Left lung (tissue), 4 donors: ENCODE measurements at regions not wholly inside any gene's neighbourhood (a gene's known extent, or its start where the extent isn't known, plus 50 kb on each side); places are given as distances from the start of the nearest gene placed in this dataset.
A peak's percentile ranks its signal among the peaks of the same experiment; 100 is the strongest.

Experiments
- ATAC-seq: fragments of 200-7000 bp; cut with Tn5 transposase; one replicate; pipeline ENCODE4 v1.9.1; 2020; ENCODE audit warnings: moderate library complexity
- DNase-seq, 4 donors: peaks; one replicate each; pipeline ENCODE4 v3.0.0-alpha.2; 2013 to 2020
- H3K27ac ChIP-seq, 2 donors: fragments of 200-600 bp; sonication (generic) in 1 of 2; one replicate each; pipeline versions ENCODE4 v1.5.0 to v1.8.0; 2020 to 2021
- H3K27me3 ChIP-seq, 2 donors: fragments of 200-600 bp; sonication (generic) in 1 of 2; one replicate each; pipeline versions ENCODE4 v1.5.0 to v1.8.0; 2020 to 2021
- H3K36me3 ChIP-seq, 2 donors: fragments of 200-600 bp; sonication (generic) in 1 of 2; one replicate each; pipeline versions ENCODE4 v1.5.0 to v1.8.0; 2020 to 2021
- H3K4me1 ChIP-seq, 2 donors: fragments of 200-600 bp; one replicate each; pipeline ENCODE4 v1.8.0; 2021
- H3K4me3 ChIP-seq, 2 donors: fragments of 200-600 bp; sonication (generic) in 1 of 2; one replicate each; pipeline versions ENCODE4 v1.5.0 to v1.8.0; 2020 to 2021; ENCODE audit warnings: mild to moderate bottlenecking in 1 of 2
- H3K9me3 ChIP-seq, 2 donors: fragments of 200-600 bp; sonication (generic) in 1 of 2; one replicate each; pipeline versions ENCODE4 v1.5.0 to v1.8.0; 2020 to 2021
- intact Hi-C, 2 donors: fragments of 100-400 bp; cut with DNase I; formaldehyde crosslinking; loops; one replicate each; pipeline versions ENCODE4 v1.11.2 to v1.14.2; 2022
- TF ChIP-seq, protein P1 (sequence below), 2 donors: fragments of 200-600 bp; sonication (generic) in 1 of 2; IDR thresholded peaks; one replicate each; pipeline versions ENCODE4 v1.5.0 to v1.8.0; 2021; ENCODE audit warnings: antibody characterized with exemption in 2 of 2
- donor health status: DM: no; HTN: yes; CAD: no.
- donor health status: DM: no; HTN: no; CAD: no.

- Histone ChIP-seq H3K27me3 (peaks cover 0 to 7% of the 10 kb centered on the region in 2 donors), H3K4me3 (no peak overlapping the region), H3K27ac (no peak overlapping the region), H3K9me3 (no peaks in the 10 kb centered on the region), H3K4me1 (peaks cover 9 to 34% of the 10 kb centered on the region in 2 donors), H3K36me3 (no peaks in the 10 kb centered on the region)
- intact Hi-C loops, result no loop called here
- no peak for ATAC-seq
- no peak for DNase-seq
- TF ChIP-seq, protein P1, sequence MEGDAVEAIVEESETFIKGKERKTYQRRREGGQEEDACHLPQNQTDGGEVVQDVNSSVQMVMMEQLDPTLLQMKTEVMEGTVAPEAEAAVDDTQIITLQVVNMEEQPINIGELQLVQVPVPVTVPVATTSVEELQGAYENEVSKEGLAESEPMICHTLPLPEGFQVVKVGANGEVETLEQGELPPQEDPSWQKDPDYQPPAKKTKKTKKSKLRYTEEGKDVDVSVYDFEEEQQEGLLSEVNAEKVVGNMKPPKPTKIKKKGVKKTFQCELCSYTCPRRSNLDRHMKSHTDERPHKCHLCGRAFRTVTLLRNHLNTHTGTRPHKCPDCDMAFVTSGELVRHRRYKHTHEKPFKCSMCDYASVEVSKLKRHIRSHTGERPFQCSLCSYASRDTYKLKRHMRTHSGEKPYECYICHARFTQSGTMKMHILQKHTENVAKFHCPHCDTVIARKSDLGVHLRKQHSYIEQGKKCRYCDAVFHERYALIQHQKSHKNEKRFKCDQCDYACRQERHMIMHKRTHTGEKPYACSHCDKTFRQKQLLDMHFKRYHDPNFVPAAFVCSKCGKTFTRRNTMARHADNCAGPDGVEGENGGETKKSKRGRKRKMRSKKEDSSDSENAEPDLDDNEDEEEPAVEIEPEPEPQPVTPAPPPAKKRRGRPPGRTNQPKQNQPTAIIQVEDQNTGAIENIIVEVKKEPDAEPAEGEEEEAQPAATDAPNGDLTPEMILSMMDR (IDR thresholded peaks at IDR 0.05), result no peak
Observed at GRCh38 chr7:132899-133298, 59.5 kb upstream of the FAM20C start.

- intact Hi-C loops, result no loop called here
- Histone ChIP-seq H3K4me1 (peaks cover 9 to 29% of the 10 kb centered on the region in 2 donors), H3K9me3 (no peaks in the 10 kb centered on the region), H3K36me3 (no peaks in the 10 kb centered on the region), H3K27me3 (peaks cover 0 to 7% of the 10 kb centered on the region in 2 donors), H3K4me3 (no peak overlapping the region), H3K27ac (no peak overlapping the region)
- TF ChIP-seq, protein P1 (IDR thresholded peaks at IDR 0.05), result no peak
- no peak for ATAC-seq
- peak in 2 of 4 donors; percentile 19 to 37 for DNase-seq
Observed at GRCh38 chr7:133470-133869, 58.9 kb upstream of the FAM20C start.

GRCh38 chr7:134029-134428 is 58.3 kb upstream of the FAM20C start:
- no peak for ATAC-seq

DNA sequence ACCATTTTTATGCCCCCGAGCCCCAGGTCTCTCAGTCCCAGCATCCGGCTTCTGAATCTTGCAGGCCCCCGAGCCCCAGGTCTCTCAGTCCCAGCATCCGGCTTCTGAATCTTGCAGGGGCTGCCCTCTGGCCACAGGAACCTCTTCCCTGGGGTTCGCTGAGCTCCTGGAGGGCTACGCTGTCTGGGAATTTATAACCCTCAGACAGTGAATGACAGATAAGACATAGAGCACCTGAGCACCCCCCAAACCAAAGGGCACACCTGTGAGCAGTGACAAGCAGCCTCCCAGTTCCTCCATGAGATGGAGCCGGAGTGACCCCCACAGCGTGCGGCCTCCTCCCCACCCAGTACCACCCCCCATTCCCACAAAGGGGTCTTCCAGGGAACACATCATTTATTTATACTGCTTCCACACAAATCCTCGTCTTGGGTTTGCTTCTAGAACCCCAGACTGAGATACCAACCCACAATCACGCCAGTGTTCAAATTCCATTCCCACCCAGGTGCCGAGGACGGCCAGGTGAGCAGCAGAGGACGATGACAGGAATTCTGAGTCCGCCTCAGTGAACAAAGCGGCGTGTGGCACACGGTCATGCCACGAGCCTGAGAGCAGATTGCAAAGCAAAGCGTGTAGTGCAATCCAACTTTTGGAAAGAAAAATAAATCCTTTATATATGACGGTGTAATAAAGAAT is 57.7 kb upstream of the FAM20C start:
- Histone ChIP-seq H3K27ac (no peak overlapping the region), H3K27me3 (peaks cover 0 to 11% of the 10 kb centered on the region in 2 donors), H3K4me3 (no peak overlapping the region), H3K36me3 (no peaks in the 10 kb centered on the region), H3K9me3 (no peaks in the 10 kb centered on the region), H3K4me1 (peaks cover 9 to 18% of the 10 kb centered on the region in 2 donors)
- TF ChIP-seq, protein P1 (IDR thresholded peaks at IDR 0.05), result no peak
- DNase-seq, result peak in 2 of 4 donors; percentile 10 to 34
- intact Hi-C loops, result no loop called here
- no peak for ATAC-seq

More at GRCh38 chr7:134029-134428, 58.3 kb upstream of the FAM20C start:
- peaks cover 0 to 7% of the 10 kb centered on the region in 2 donors for H3K27me3 ChIP-seq
- H3K36me3 ChIP-seq, result no peaks in the 10 kb centered on the region
- H3K27ac ChIP-seq, result no peak overlapping the region
- intact Hi-C loops, result no loop called here
- no peak overlapping the region for H3K4me3 ChIP-seq
- DNase-seq, result peak in 2 of 4 donors; percentile 29 to 41
- peaks cover 9 to 25% of the 10 kb centered on the region in 2 donors for H3K4me1 ChIP-seq
- TF ChIP-seq, protein P1 (IDR thresholded peaks at IDR 0.05), result no peak
- no peaks in the 10 kb centered on the region for H3K9me3 ChIP-seq

- peaks cover 0 to 14% of the 10 kb centered on the region in 2 donors for H3K27me3 ChIP-seq
- H3K36me3 ChIP-seq, result no peaks in the 10 kb centered on the region
- DNase-seq, result peak in 2 of 4 donors; percentile 22 to 43
- H3K4me3 ChIP-seq, result no peak overlapping the region
- H3K9me3 ChIP-seq, result no peaks in the 10 kb centered on the region
- ATAC-seq, result no peak
- TF ChIP-seq, protein P1 (IDR thresholded peaks at IDR 0.05), result no peak
- H3K4me1 ChIP-seq, result peaks cover 6 to 13% of the 10 kb centered on the region in 2 donors
- no peak overlapping the region for H3K27ac ChIP-seq
- intact Hi-C loops, result no loop called here
Observed at GRCh38 chr7:135257-135653, 57.1 kb upstream of the FAM20C start.
